ENCODE measurements at regions not wholly inside any gene's neighbourhood (a gene's known extent, or its start where the extent isn't known, plus 50 kb on each side); places are given as distances from the start of the nearest gene placed in this dataset.

DNA sequence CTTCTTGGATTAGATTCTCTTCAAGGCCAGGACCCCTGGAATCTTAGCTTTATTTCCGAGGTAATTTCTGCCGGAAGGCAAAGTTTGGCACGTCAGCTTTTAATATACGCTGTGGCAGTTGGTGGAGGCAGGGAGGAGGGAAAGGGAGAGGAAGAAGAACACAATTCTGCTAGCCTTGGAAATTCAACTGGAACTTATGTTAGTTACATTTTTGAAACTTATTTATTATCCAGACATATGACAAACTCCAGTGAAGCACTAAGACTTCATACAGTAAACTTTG, 100.1 kb upstream of the TSC22D2 start:
- intact Hi-C loops (cut with DNase I) = no loop called here
- ATAC-seq (ENCODE audit: poor library complexity) (no peak), DNase-seq (no peak)

DNA sequence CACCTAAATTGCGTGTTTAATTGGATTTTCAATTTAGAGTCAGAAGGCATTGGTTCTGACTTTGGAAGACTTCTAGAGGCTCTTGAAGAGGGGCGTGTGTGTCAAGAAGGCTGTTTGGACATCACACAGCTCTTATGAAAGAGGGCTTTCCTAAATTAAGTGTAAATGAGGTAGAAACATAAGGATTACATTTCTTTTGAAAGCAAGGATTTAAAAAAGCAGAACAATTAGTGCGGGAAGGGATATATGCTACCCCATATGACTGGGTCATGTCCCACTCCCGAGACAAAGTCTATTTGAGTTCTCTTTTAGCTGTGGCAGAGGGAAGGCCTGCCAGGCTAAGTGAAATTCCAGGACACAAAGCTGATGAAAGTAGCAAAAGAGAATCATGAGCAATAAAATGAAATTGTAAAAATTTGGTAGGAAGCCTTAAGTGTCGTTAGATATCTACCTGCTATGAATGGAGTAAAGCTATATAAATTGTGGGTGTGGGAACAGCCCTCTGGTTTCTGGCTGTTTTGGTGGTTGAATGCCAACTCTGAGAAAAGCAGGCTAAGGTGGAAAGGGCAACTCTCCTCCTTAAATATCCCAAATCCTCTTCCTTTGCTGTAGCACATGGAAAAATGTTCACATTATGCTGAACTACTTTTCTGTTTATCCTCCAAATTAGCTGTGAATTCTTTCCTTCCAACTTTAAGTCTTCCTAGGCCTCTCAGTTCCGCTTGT, 100.6 kb upstream of the TSC22D2 start:
- intact Hi-C loops (cut with DNase I) = no loop called here
- DNase-seq (no peak), ATAC-seq (ENCODE audit: poor library complexity) (no peak)

DNA sequence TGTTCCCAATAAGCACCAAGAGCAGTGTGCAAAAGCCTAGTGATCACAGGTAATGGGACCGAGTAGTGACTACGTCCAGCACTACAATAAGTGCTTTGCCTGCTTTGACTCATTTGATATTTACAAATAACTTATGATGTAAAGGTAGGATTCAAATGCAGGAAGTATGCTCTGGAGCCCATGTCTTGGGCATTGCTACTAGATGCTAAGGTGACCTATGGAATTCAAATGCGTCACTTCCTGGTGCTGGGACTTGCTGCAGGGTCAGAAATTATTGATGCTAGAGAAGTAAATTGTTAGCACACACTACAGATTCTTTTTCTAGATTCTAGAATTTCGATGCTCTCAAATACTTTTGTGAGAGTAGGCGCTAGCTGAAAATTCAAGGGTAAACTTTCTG, 101.2 kb upstream of the TSC22D2 start:
- ATAC-seq (ENCODE audit: poor library complexity) = no peak
- intact Hi-C loops (cut with DNase I) = no loop called here
- DNase-seq = no peak

DNA sequence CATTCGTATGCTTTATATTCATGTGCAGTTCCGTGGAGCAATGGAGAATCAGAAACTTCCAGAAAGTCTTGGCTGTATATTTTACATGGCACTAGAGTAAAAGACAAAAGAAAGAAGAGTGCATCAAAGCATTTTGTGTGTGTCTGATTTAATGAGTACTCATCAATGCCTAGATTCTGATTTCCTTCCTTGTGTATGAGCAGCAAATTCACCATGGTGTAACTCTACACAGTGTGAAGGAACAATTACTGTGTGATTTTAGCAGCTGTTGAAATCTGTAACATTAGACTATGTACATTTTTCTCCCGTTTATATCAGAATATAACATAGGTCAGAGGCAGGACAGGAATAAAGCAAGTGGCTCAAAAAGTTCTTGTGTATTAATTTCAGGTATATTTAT, 102.0 kb upstream of the TSC22D2 start:
- ATAC-seq (ENCODE audit: poor library complexity) = no peak
- DNase-seq = no peak
- intact Hi-C loops (cut with DNase I) = no loop called here

DNA sequence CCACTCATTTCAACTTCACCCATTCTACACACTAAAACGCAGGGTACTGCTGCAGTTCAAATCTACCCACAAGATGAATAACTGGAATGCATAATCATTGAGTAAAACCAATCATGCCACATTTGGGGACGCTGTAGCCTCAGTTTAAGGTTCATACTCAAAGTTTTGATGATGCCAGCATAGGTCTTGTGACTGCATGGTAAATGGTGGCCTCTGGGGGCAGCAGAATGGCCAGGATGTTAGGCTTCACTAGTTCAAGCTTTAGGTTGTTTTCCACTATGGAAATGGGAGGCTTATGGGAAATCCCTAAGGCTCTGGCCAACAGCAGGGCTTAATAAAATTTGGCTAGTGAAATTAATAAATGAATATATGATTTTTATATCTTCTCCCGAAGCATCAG, 104.3 kb upstream of the TSC22D2 start:
- ATAC-seq (ENCODE audit: poor library complexity) = no peak
- intact Hi-C loops (cut with DNase I) = no loop called here
- DNase-seq = no peak

DNA sequence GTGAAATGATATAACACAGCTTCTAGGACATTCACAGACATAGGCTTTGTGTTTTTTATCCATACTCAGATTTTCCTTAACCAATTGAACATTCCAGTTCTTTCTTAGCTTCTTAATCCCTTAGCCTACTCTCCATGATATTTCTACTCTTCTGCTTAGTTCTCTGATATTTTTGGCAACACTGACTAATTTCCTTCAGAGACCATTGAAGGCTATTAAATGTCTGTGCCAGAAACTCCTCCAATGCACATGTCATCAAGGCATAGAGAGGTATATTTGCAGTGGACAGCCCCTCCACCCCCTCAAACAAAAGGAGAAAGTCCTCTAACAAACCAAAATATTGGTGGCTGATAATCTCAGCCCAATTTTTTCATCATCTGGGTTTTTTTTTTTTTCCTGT, 105.9 kb upstream of the TSC22D2 start:
- intact Hi-C loops (cut with DNase I) = no loop called here
- DNase-seq (no peak), ATAC-seq (ENCODE audit: poor library complexity) (no peak)

DNA sequence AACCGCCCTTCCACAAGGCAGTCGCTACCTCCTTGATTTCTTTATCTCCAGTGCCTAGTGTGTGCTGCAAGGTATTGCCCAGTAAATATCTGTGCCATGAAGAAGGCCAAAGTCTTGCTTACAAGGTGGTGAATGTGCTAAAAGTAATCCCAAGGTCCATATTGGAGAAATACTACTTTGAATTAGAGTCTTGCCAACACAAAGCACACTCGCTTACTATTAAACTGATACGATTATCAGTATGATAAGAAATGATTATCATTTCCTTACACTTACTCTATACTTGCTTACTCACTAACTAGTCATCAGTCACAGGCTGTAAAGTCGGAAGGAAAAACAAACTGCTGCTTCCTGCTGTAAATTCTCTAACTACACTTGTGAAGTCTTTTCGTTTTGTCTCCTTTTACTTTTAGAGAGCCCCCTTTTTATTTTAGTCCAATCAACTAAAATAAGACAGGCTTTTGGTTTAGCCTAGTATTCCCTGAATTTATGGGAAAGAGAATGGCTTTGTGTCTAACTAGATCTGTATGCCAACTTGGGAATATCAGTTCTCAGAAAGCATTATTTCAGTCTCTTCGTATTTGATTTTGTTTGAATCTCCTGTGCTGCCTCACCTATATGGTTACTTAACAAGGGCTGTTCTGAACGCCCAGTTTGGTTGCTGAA, 107.1 kb upstream of the TSC22D2 start:
- DNase-seq (no peak), ATAC-seq (ENCODE audit: poor library complexity) (no peak)
- intact Hi-C loops (cut with DNase I) = no loop called here

DNA sequence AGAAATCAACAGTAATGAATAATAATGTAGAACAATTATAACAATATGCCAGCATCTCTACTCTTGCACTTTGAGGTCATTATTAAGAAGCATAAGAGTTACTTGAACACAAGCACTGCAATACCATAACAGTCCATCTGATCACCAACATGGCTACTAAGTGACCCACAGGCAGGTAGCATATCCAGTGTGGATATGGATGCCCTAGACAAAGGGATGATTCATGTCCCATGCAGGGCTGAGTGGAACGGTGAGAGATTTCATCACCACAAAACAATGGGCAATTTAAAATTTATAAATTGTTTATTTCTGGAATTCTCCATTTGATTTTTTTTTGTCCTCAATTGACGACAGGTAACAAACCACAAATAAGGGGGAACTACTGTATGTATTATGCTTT, 107.7 kb upstream of the TSC22D2 start:
- intact Hi-C loops (cut with DNase I) = no loop called here
- ATAC-seq (ENCODE audit: poor library complexity) (no peak), DNase-seq (no peak)

DNA sequence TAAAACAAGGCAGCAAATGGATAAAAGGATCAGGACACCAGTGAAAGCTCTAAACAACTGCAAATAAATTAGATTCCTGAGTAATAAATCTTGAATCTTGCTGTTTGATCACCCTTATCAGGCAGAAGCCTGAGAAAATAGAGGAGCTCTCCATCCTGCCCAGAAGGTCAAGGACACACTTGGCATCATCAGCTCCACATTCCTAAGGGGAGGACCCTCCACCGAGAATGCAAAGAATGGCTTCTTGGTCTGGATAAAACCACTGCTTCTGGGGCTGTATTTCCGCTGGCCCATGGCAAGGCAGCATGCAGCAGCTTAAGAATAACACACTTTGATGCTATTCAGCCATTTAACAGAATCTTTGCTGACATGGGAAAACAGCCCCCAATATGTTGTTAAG, 108.9 kb upstream of the TSC22D2 start:
- DNase-seq = no peak
- ATAC-seq (ENCODE audit: poor library complexity) = no peak
- intact Hi-C loops (cut with DNase I) = no loop called here

DNA sequence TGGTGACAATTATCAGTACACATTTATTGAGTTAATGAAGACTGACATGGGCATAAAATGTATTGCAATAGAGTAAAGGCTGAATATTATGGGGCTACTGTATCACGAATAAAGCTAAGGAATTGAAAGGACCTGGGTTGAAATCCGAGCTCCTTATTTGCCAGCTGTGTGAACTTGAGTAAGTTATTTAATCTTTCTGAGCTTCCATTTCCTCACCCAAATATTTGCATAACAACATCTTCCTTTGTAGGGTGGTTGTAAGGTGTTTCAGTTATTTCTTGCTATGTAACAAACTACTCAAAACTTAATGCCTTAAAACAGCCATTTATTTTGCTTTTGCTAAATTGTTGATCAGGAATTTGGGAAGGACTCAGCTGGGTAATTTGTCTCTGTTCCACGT, 111.1 kb upstream of the TSC22D2 start:
- intact Hi-C loops (cut with DNase I) = no loop called here
- no peak for ATAC-seq (ENCODE audit: poor library complexity)
- DNase-seq = no peak

DNA sequence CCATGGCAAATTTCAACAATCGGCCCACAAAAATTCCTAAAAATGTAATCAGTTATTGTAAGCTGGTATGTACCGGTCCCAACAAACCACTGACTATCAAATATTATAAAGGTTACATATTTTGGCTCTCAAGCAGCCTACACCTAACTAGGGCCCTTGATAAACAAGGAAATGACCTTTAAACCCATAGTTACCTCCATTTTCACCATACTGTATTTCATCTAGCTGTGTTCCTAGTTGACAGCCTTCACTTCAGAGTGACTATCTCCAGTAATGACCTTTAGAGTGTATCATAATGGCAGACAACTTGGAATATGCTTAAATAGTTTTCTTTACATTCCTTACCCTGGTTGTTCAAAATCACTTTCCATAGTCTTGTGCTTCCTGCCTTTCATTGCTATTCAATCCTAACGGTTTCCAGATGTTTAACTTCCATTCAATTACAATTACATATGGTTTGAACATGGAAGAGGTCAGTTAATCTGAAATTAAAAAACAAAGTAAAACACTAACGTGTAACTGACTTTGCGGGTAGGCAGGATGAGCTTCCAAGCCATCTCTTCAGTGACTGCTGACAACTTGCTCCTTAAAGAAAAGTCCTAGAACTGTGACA, 111.9 kb upstream of the TSC22D2 start:
- no peak for DNase-seq
- intact Hi-C loops (cut with DNase I) = no loop called here

DNA sequence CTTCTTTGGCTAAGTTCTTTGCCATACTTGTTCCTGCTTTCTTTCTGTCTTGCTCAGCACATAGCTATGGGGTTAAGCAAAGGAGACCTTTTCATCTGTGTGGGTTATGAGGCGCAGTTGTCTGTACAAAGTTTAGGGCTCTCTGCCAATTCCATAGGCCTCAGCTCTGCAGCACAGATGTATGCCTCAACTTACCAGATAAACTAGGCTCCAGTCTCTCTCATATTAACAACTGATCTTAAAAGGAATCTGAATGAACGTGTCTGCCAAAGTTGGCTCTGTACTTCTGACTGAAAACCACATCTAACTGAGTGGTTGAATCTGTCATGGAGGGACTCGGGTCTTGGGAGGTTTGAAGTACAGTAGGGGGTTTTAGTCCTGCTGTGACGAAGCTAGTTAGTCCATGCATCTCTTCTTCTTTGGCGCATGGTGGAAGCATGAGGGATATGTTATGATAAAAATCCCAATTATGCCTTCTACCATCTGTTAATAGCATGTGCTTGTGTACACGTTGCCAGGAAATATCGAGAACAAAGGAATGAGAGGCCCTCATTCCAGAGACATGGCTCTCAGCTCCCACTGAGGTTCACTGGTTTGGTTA, 114.6 kb upstream of the TSC22D2 start:
- DNase-seq (no peak), ATAC-seq (ENCODE audit: poor library complexity) (no peak)
- intact Hi-C loops (cut with DNase I) = no loop called here

More for the DNA sequence above, 111.9 kb upstream of the TSC22D2 start:
- no peak for ATAC-seq (ENCODE audit: poor library complexity)

DNA sequence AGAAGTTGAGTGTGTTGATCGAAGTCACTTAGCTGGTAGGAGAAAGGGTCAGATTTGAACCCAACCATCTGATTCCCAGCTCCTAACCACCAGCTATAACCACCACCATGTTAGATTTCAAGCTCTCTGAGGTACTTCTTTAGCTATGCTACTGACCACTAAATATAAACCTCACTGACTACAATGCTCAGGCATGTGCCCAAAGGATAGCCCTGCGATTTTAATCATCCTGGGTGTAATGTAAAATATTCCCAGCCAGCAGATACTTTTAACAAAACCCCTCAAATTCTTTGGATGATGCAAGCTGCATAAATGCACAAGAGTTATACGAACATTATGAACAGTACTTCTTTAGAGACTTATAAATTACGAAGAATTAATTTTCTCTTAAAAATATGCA, 115.2 kb upstream of the TSC22D2 start:
- no peak for DNase-seq
- no peak for ATAC-seq (ENCODE audit: poor library complexity)
- intact Hi-C loops (cut with DNase I) = no loop called here

DNA sequence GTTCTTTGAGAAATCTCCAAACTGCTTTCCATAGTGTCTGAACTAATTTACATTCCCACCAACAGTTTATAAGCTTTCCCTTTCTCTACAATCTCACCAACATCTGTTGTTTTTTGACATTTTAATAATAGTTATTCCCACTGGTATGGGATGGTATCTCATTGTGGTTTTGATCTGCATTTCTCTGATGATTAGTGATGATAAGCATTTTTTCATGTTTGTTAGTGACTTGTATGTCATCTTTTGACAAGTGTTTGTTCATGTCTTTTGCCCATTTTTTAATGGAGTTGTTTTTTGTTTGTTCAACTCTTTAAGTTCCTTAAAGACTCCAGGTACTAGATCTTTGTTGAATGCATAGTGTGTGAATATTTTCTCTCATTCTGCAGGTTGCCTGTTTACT, 116.6 kb upstream of the TSC22D2 start:
- DNase-seq (no peak), ATAC-seq (ENCODE audit: poor library complexity) (no peak)
- intact Hi-C loops (cut with DNase I) = no loop called here

DNA sequence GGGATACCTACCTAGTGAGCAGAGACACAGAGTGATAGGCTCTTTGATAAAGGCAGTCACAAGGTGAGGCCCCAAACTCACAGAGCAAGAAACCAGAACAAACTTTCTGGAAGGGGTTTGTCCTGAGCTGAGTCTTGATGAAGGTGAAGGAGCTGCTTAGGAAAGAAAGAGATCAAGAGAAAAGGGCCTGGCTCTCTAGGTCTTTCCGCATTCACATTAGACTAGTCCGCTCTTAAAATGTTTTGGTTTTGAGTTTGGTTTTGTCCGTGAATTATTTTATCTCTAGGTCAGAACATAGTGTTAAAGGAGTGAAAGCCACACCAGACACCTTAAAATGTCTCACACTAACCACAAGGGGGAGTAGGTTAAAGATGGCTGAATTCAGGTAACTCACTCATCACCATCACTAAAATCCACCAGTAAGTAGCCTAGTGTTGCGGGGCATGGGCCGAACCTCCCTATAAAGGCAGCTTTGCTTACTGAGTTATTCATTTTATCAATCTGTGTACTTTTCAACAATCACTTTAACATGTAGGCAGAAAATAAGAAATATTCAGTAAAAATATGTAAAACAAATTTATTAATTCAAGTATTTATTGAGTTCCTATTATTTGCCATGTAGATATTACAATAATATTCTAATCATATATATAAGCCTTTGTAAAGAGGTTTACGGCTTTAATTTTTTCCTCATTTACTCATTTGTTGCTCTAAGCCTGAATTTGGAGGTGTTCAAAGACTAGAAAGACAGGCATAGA, 121.5 kb upstream of the TSC22D2 start:
- DNase-seq (no peak), ATAC-seq (ENCODE audit: poor library complexity) (peak; percentile 85)
- intact Hi-C loops (cut with DNase I) = loop anchor here (2.0 kb wide), 1 partner anchor 208 kb away; no protein-coding TSS in a partner anchor

DNA sequence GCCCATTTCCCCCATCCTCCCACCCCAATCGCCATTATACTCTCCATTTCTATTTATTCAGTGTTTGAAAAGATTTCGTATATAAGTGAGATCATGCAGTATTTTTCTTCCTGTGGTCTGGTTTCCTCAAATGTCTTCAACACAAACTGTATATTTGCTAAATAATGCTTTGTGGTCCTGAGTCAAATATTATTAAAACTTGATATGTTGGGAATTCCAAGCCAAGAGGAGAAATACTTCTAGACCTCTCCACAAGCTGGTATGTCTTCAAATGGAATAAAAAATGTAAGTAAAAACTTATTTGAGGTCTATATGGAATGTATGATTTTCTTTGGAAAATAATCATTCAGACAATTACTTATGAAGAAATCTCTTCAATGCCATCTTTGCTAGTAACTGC, 122.5 kb upstream of the TSC22D2 start:
- ATAC-seq (ENCODE audit: poor library complexity) (no peak), DNase-seq (no peak)
- intact Hi-C loops (cut with DNase I) = no loop called here

DNA sequence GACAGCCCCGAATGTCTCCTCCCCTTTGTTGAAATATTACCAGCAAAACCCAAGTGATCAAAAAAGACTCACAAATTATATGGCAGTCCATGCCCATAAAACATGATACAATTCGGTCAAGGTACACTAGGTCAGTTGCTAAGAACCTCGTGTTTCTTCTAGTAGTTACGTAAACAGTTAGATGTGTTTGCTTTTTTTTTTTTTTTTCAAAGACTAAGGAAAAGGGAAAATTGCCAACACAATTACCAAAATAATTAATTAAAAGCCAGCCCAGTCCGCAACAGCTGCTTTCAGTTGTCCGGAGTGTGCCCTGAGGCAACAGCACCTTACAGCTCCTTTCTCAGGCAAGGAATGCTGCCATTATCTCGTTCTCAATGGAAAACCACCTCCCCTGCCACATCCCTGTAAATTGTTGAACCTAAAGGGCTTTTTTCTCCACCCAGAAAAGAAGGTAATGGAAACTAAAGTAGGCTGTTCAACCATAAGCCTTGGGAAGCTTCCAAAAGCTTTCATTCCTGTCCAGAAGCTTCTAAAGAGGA, 129.2 kb upstream of the TSC22D2 start:
- intact Hi-C loops (cut with DNase I) = no loop called here
- no peak for ATAC-seq (ENCODE audit: poor library complexity)
- DNase-seq = no peak

DNA sequence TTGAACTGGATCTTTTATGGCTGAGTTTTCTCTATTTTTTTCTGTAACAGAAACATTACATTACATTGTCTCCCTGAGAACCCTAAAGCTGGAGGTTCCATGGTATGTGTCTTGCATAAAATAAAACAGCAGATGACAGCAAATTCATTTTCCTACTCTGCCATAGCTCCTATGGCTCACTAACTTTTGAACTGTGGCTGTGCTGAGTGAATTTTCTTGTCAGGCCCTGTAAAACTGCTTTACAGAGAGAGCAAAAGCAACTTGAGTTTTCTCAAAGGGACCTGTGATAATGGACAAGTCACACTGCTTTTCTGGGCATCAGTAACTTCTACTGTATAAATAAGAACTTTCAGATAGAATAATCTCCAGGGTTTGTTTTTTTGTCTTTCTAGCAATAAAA, 129.9 kb upstream of the TSC22D2 start:
- ATAC-seq (ENCODE audit: poor library complexity) = no peak
- intact Hi-C loops (cut with DNase I) = no loop called here
- DNase-seq = no peak

DNA sequence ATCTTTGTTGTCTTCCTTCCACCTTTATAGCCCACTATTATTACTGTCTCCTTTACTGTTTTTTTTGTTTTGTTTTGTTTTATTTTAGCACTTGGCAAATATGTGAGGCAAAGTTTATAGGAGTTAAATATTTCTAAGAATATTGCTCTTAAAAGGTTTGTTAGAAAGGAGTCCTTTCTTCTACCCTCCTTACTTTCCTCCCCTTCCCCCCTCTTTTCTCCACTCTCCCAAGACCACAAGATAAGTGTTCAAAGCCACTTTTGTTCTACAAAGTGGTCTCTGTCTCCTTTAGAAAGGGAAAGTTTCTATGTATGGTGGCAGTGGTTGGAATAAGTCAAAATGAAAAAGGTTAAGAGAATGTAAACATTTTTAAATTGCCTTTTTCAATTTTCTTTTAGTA, 130.7 kb upstream of the TSC22D2 start:
- intact Hi-C loops (cut with DNase I) = no loop called here
- DNase-seq (no peak), ATAC-seq (ENCODE audit: poor library complexity) (no peak)

All from Right ventricle myocardium superior (tissue), 1 donor.